ENCODE measurements at regions not wholly inside any gene's neighbourhood (a gene's known extent, or its start where the extent isn't known, plus 50 kb on each side); places are given as distances from the start of the nearest gene placed in this dataset.

DNA sequence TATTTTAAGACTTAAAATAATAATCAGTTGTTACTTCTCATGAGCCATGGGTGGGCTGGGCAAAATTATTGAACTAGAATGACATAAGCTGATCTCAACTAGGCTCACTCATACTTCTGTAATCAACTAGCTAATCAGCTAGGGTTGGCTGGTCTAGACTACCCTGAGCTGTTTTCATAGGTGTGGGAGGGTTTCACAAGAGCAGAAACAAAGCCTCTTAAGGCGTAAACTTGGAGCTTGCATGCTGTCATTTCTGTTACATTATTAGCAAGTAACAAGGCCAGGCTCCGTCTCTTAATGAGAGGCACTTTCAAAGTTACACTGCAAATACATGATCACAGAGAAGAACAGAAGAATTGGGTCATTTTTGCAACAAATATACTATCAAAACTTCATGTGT is 57.2 kb upstream of the GHR start:
- Histone ChIP-seq H3K9me3 (ENCODE audit: insufficient read depth, low read length, severe bottlenecking) (no peaks in the 10 kb centered on the region), H3K4me1 (ENCODE audit: insufficient read depth, low read length) (no peaks in the 10 kb centered on the region), H3K4me2 (ENCODE audit: insufficient read depth, low read length) (no peak overlapping the region), H3K4me3 (ENCODE audit: low read depth in 1 of 2, low read length in 2 of 2) (no peak overlapping the region), H3K27me3 (ENCODE audit: insufficient read depth, low read length, poor library complexity) (no peaks in the 10 kb centered on the region), H3K27ac (ENCODE audit: low read length) (no peak overlapping the region), H2AFZ (ENCODE audit: low read depth, low read length) (no peak overlapping the region), H3K9ac (ENCODE audit: low read depth, low read length) (no peak overlapping the region), H3K79me2 (ENCODE audit: insufficient read depth, low read length) (no peaks in the 10 kb centered on the region), H3K36me3 (ENCODE audit: insufficient read depth, low read length) (no peaks in the 10 kb centered on the region), H4K20me1 (ENCODE audit: insufficient read depth, low read length) (no peaks in the 10 kb centered on the region)
- no peak for TF ChIP-seq EZH2 (IDR thresholded peaks at IDR 0.05; ENCODE audit: borderline replicate concordance, low read depth, low read length, severe bottlenecking)
- TF ChIP-seq, protein P1, sequence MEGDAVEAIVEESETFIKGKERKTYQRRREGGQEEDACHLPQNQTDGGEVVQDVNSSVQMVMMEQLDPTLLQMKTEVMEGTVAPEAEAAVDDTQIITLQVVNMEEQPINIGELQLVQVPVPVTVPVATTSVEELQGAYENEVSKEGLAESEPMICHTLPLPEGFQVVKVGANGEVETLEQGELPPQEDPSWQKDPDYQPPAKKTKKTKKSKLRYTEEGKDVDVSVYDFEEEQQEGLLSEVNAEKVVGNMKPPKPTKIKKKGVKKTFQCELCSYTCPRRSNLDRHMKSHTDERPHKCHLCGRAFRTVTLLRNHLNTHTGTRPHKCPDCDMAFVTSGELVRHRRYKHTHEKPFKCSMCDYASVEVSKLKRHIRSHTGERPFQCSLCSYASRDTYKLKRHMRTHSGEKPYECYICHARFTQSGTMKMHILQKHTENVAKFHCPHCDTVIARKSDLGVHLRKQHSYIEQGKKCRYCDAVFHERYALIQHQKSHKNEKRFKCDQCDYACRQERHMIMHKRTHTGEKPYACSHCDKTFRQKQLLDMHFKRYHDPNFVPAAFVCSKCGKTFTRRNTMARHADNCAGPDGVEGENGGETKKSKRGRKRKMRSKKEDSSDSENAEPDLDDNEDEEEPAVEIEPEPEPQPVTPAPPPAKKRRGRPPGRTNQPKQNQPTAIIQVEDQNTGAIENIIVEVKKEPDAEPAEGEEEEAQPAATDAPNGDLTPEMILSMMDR (IDR thresholded peaks at IDR 0.05; ENCODE audit: borderline replicate concordance, extremely low read depth, low read length, poor library complexity, severe bottlenecking) = no peak
- DNase-seq (no peak), ATAC-seq (ENCODE audit: insufficient read depth, low read depth) (no peak)
